Fibroblast of lung (primary cell): ENCODE measurements at regions not wholly inside any gene's neighbourhood (a gene's known extent, or its start where the extent isn't known, plus 50 kb on each side); places are given as distances from the start of the nearest gene placed in this dataset.

Experiments used
- DNase-seq, 2 donors: peaks; one replicate each; pipeline versions ENCODE4 v3.0.0 to v3.0.0-alpha.2; 2010; ENCODE audit warnings: low read depth in 2 of 2
- H2AFZ ChIP-seq: 2 replicates; pipeline ENCODE4 v1.5.1; 2012; ENCODE audit warnings: low read length, control low read depth, inconsistent platforms
- H3K27ac ChIP-seq: 2 replicates; pipeline ENCODE4 v1.5.1; 2011; ENCODE audit warnings: low read length, control low read depth; ENCODE audit not compliant: insufficient read depth
- H3K27me3 ChIP-seq: 2 replicates; pipeline ENCODE4 v1.5.1; 2011; ENCODE audit warnings: mild to moderate bottlenecking, low read length; ENCODE audit not compliant: control insufficient read depth, insufficient read depth
- H3K36me3 ChIP-seq: 2 replicates; pipeline ENCODE4 v1.5.1; 2011; ENCODE audit warnings: low read length; ENCODE audit not compliant: control insufficient read depth, insufficient read depth
- H3K4me1 ChIP-seq: 2 replicates; pipeline ENCODE4 v1.5.1; 2011; ENCODE audit warnings: low read length; ENCODE audit not compliant: control insufficient read depth, insufficient read depth; ENCODE audit errors: extremely low read depth
- H3K4me2 ChIP-seq: 2 replicates; pipeline ENCODE4 v1.5.1; 2011; ENCODE audit warnings: low read length, control low read depth; ENCODE audit not compliant: insufficient read depth; ENCODE audit errors: extremely low read depth
- H3K4me3 ChIP-seq, 4 experiments: fragments of 200-600 bp in 1 of 4; sonication (generic) in 1 of 4; replicated peaks in 1 of 4; 2 replicates each; pipeline ENCODE4 v1.5.1; 2011 to 2016; ENCODE audit warnings: low read length in 4 of 4, low read depth in 3 of 4, mild to moderate bottlenecking in 3 of 4, control low read depth in 2 of 4, inconsistent platforms in 1 of 4, mixed read lengths in 1 of 4; ENCODE audit not compliant: insufficient read depth in 1 of 4; ENCODE audit errors: control extremely low read depth in 1 of 4
- H3K79me2 ChIP-seq: 2 replicates; pipeline ENCODE4 v1.5.1; 2012; ENCODE audit warnings: mild to moderate bottlenecking, low read length, inconsistent platforms; ENCODE audit not compliant: control insufficient read depth, insufficient read depth
- H3K9ac ChIP-seq: 2 replicates; pipeline ENCODE4 v1.5.1; 2011; ENCODE audit warnings: mild to moderate bottlenecking, low read length, control low read depth; ENCODE audit not compliant: insufficient read depth
- H3K9me3 ChIP-seq: 2 replicates; pipeline ENCODE4 v1.5.1; 2012; ENCODE audit warnings: low read depth, low read length; ENCODE audit not compliant: control insufficient read depth, insufficient read depth
- H4K20me1 ChIP-seq: 2 replicates; pipeline ENCODE4 v1.5.1; 2011; ENCODE audit warnings: low read length; ENCODE audit not compliant: control insufficient read depth, insufficient read depth; ENCODE audit errors: extremely low read depth
- EZH2 ChIP-seq: IDR thresholded peaks from 2 replicates; pipeline ENCODE4 v1.5.1; 2012; ENCODE audit warnings: low read length, control low read depth, mild to moderate bottlenecking; ENCODE audit errors: missing control alignments
- TF ChIP-seq, protein P1 (sequence below), 2 donors: IDR thresholded peaks in 1 of 2; conservative IDR thresholded peaks in 1 of 2; 1 replicate in 1 of 2; 2 replicates in 1 of 2; pipeline ENCODE4 v1.5.1; 2011 to 2012; ENCODE audit warnings: low read length in 2 of 2, control low read depth in 1 of 2, inconsistent platforms in 1 of 2, low read depth in 1 of 2, mild to moderate bottlenecking in 1 of 2

DNA sequence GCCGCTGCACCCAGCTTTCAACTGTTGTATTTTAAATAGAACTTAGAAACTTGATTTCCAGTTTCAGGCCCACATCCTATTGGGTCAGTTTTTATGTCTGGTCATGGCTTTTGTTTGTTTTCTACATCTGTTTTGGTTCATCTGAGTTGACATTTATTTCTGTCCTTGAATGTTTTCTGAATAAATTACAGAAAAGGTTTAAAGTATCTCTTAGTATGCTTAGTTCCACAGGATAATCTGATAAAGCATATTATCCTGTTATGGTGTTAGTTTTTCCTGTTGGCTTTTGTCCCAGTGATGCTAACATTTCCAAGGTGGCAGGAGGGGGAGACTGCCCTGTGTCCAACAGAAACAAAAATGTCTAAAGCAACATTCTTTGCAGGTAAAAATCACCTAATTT is 733.2 kb downstream of the INHBA start:
- Histone ChIP-seq H3K36me3 (no peaks in the 10 kb centered on the region), H4K20me1 (no peaks in the 10 kb centered on the region), H3K4me2 (no peak overlapping the region), H3K79me2 (no peaks in the 10 kb centered on the region), H3K9me3 (no peaks in the 10 kb centered on the region), H2AFZ (no peak overlapping the region), H3K9ac (no peak overlapping the region), H3K27me3 (no peaks in the 10 kb centered on the region), H3K27ac (no peak overlapping the region), H3K4me1 (no peaks in the 10 kb centered on the region), H3K4me3 (no peak overlapping the region)
- DNase-seq: no peak
- TF ChIP-seq, protein P1, sequence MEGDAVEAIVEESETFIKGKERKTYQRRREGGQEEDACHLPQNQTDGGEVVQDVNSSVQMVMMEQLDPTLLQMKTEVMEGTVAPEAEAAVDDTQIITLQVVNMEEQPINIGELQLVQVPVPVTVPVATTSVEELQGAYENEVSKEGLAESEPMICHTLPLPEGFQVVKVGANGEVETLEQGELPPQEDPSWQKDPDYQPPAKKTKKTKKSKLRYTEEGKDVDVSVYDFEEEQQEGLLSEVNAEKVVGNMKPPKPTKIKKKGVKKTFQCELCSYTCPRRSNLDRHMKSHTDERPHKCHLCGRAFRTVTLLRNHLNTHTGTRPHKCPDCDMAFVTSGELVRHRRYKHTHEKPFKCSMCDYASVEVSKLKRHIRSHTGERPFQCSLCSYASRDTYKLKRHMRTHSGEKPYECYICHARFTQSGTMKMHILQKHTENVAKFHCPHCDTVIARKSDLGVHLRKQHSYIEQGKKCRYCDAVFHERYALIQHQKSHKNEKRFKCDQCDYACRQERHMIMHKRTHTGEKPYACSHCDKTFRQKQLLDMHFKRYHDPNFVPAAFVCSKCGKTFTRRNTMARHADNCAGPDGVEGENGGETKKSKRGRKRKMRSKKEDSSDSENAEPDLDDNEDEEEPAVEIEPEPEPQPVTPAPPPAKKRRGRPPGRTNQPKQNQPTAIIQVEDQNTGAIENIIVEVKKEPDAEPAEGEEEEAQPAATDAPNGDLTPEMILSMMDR (conservative IDR thresholded peaks at IDR 0.05 in 1 of 2, IDR thresholded peaks at IDR 0.05 in 1 of 2; ENCODE audit: low read depth in 1 of 2, low read length in 2 of 2): no peak
- TF ChIP-seq EZH2: no peak

DNA sequence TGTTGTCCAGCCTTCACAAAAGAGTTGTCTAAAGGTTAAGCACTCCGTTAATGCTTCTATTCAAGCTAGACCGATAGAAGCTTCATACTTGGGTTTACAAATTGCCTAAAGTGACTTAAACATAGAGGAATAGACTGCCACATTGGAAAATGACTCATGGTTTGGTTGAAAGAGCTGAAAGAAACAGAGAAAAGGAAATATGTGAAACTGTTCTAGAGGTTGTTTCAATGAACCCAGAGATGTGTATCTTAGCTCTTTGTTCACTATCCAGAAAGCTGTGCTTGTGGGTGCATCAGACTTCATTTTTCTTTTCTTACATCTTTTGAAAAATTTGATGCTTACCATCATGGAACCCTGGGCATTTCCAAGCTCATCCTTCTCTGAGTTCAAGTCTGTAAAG is 736.2 kb downstream of the INHBA start:
- peak in 1 of 2 donors; percentile 30 for DNase-seq
- Histone ChIP-seq H3K4me1 (no peaks in the 10 kb centered on the region), H2AFZ (no peak overlapping the region)

DNA sequence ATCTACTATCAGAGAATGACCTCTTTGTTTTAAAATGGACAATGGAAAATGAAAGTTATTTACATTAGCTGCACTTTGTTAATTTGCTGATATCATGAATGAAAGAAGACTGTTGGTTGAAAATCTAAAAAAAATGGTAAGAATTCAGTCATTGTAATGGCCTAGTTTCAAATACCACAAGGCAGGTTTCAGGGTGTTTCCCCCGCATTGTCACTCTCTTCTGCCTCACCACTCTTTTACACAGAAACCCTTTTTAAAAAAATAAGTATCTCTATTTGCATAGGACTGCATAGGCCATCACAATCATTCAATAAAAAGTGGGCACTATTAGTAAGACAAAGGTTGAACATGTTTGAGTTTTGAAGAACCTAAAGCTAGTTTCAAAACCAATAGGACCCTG is 737.1 kb downstream of the INHBA start:
- TF ChIP-seq, protein P1 (conservative IDR thresholded peaks at IDR 0.05 in 1 of 2, IDR thresholded peaks at IDR 0.05 in 1 of 2; ENCODE audit: low read depth in 1 of 2, low read length in 2 of 2): no peak
- no peak for TF ChIP-seq EZH2
- DNase-seq: no peak
- Histone ChIP-seq H3K4me3 (no peak overlapping the region), H2AFZ (no peak overlapping the region), H3K36me3 (no peaks in the 10 kb centered on the region), H3K4me1 (no peaks in the 10 kb centered on the region), H3K9ac (no peak overlapping the region), H4K20me1 (no peaks in the 10 kb centered on the region), H3K27ac (no peak overlapping the region), H3K27me3 (no peaks in the 10 kb centered on the region), H3K9me3 (no peaks in the 10 kb centered on the region), H3K4me2 (no peak overlapping the region), H3K79me2 (no peaks in the 10 kb centered on the region)

More for the DNA sequence above, 736.2 kb downstream of the INHBA start:
- no peaks in the 10 kb centered on the region for H3K9me3 ChIP-seq
- H3K27me3 ChIP-seq: no peaks in the 10 kb centered on the region
- H3K79me2 ChIP-seq: no peaks in the 10 kb centered on the region
- no peak for TF ChIP-seq EZH2
- TF ChIP-seq, protein P1 (conservative IDR thresholded peaks at IDR 0.05 in 1 of 2, IDR thresholded peaks at IDR 0.05 in 1 of 2; ENCODE audit: low read depth in 1 of 2, low read length in 2 of 2): no peak
- H3K36me3 ChIP-seq: no peaks in the 10 kb centered on the region
- H3K27ac ChIP-seq: no peak overlapping the region
- no peak overlapping the region for H3K4me3 ChIP-seq
- no peak overlapping the region for H3K4me2 ChIP-seq
- H3K9ac ChIP-seq: no peak overlapping the region
- no peaks in the 10 kb centered on the region for H4K20me1 ChIP-seq
